Liver (tissue), 8 donors: ENCODE measurements at regions not wholly inside any gene's neighbourhood (a gene's known extent, or its start where the extent isn't known, plus 50 kb on each side); places are given as distances from the start of the nearest gene placed in this dataset.

ENCODE experiments used
- DNase-seq: peaks from one replicate; pipeline ENCODE4 v3.0.0-alpha.2; 2017; ENCODE audit warnings: low spot score
- H3K27ac ChIP-seq, 2 donors: one replicate each; pipeline ENCODE4 v1.7.0; 2013; ENCODE audit warnings: inconsistent platforms in 2 of 2, low read length in 2 of 2, control low read depth in 1 of 2, low read depth in 1 of 2, mild to moderate bottlenecking in 1 of 2
- H3K27me3 ChIP-seq, 4 donors: one replicate each; pipeline versions ENCODE4 v1.6.1 to v1.7.0; 2013; ENCODE audit warnings: low read length in 3 of 4, inconsistent platforms in 1 of 4, mild to moderate bottlenecking in 1 of 4, moderate library complexity in 1 of 4; ENCODE audit not compliant: control insufficient read depth in 4 of 4, insufficient read depth in 4 of 4
- H3K36me3 ChIP-seq, 4 donors: one replicate each; pipeline versions ENCODE4 v1.6.1 to v1.7.0; 2013; ENCODE audit warnings: low read length in 3 of 4, mild to moderate bottlenecking in 3 of 4, low read depth in 1 of 4, moderate library complexity in 1 of 4; ENCODE audit not compliant: control insufficient read depth in 4 of 4, insufficient read depth in 3 of 4
- H3K4me1 ChIP-seq, 4 donors: one replicate each; pipeline versions ENCODE4 v1.6.1 to v1.7.0; 2013; ENCODE audit warnings: low read length in 3 of 4, mild to moderate bottlenecking in 3 of 4, moderate library complexity in 1 of 4; ENCODE audit not compliant: control insufficient read depth in 4 of 4, insufficient read depth in 4 of 4
- H3K4me3 ChIP-seq, 3 donors: one replicate each; pipeline versions ENCODE4 v1.6.1 to v1.7.0; 2013; ENCODE audit warnings: low read length in 3 of 3, control low read depth in 1 of 3, low read depth in 1 of 3, mild to moderate bottlenecking in 1 of 3
- H3K9ac ChIP-seq, 2 donors: one replicate each; pipeline ENCODE4 v1.7.0; 2013; ENCODE audit warnings: low read length in 2 of 2, mild to moderate bottlenecking in 2 of 2, moderate library complexity in 2 of 2, control low read depth in 1 of 2, low read depth in 1 of 2
- H3K9me3 ChIP-seq, 4 donors: one replicate each; pipeline versions ENCODE4 v1.6.1 to v1.7.0; 2013; ENCODE audit warnings: low read length in 3 of 4; ENCODE audit not compliant: control insufficient read depth in 4 of 4
- ATF3 ChIP-seq: IDR thresholded peaks from 2 replicates; pipeline ENCODE4 v1.6.1; 2016; ENCODE audit warnings: antibody characterized with exemption
- CTCF ChIP-seq: fragments of 150-350 bp; IDR thresholded peaks from 2 replicates; pipeline ENCODE4 v1.5.1; 2017; ENCODE audit warnings: improper control_type of control experiment, low read depth, low read length; ENCODE audit not compliant: missing input control
- EGR1 ChIP-seq, 2 donors: IDR thresholded peaks; 2 replicates each; pipeline ENCODE4 v1.6.1; 2016 to 2018; ENCODE audit warnings: antibody characterized with exemption in 2 of 2, low read depth in 2 of 2
- FOXA1 ChIP-seq: IDR thresholded peaks from 2 replicates; pipeline ENCODE4 v1.6.1; 2016; ENCODE audit warnings: antibody characterized with exemption
- FOXA2 ChIP-seq: IDR thresholded peaks from 2 replicates; pipeline ENCODE4 v1.6.1; 2016; ENCODE audit warnings: antibody characterized with exemption
- GABPA ChIP-seq, 2 donors: IDR thresholded peaks in 1 of 2; conservative IDR thresholded peaks in 1 of 2; 2 replicates each; pipeline ENCODE4 v1.6.1; 2016; ENCODE audit warnings: antibody characterized with exemption in 2 of 2, mild to moderate bottlenecking in 1 of 2, moderate library complexity in 1 of 2
- HNF4A ChIP-seq, 2 donors: conservative IDR thresholded peaks; 2 replicates each; pipeline ENCODE4 v1.6.1; 2016; ENCODE audit warnings: antibody characterized with exemption in 2 of 2, mild to moderate bottlenecking in 2 of 2
- HNF4G ChIP-seq: IDR thresholded peaks from 2 replicates; pipeline ENCODE4 v1.6.1; 2016; ENCODE audit warnings: antibody characterized with exemption
- JUND ChIP-seq, 2 donors: IDR thresholded peaks; 2 replicates each; pipeline ENCODE4 v1.6.1; 2016; ENCODE audit warnings: antibody characterized with exemption in 2 of 2
- NR2F2 ChIP-seq: IDR thresholded peaks from 2 replicates; pipeline ENCODE4 v1.6.1; 2016; ENCODE audit warnings: antibody characterized with exemption
- RAD21 ChIP-seq, 2 donors: IDR thresholded peaks; 2 replicates each; pipeline ENCODE4 v1.6.1; 2016; ENCODE audit warnings: antibody characterized with exemption in 2 of 2, mild to moderate bottlenecking in 2 of 2
- RXRA ChIP-seq, 2 donors: IDR thresholded peaks; 2 replicates each; pipeline ENCODE4 v1.6.1; 2017 to 2018; ENCODE audit warnings: antibody characterized with exemption in 2 of 2, mild to moderate bottlenecking in 1 of 2
- SP1 ChIP-seq: IDR thresholded peaks from 2 replicates; pipeline ENCODE4 v1.6.1; 2018; ENCODE audit warnings: antibody characterized with exemption, mild to moderate bottlenecking
- TAF1 ChIP-seq: conservative IDR thresholded peaks from 2 replicates; pipeline ENCODE4 v1.6.1; 2016; ENCODE audit warnings: antibody characterized with exemption, mild to moderate bottlenecking
- YY1 ChIP-seq: IDR thresholded peaks from 2 replicates; pipeline ENCODE4 v1.6.1; 2016; ENCODE audit warnings: antibody characterized with exemption, mild to moderate bottlenecking
- ZBTB33 ChIP-seq: IDR thresholded peaks from 2 replicates; pipeline ENCODE4 v1.6.1; 2016; ENCODE audit warnings: antibody characterized with exemption
- WGBS: extraction: QIAGEN DNeasy Blood & Tissue Kit; methylation state at CpG from one replicate; pipeline ENCODE4 v1.1.7; 2013; 5-methylcytosine and 5-hydroxymethylcytosine counted together
- TF ChIP-seq, protein P1 (sequence below): IDR thresholded peaks from 2 replicates; pipeline ENCODE4 v1.6.1; 2016; ENCODE audit warnings: antibody characterized with exemption
- donor health status: healthy.
- donor health status: healthy.
- donor health status: healthy.
- donor health status: healthy.
- donor health status: healthy.

GRCh38 chr15:61613138-61613537 lies 384.0 kb upstream of the RORA start:
- H3K36me3 ChIP-seq, result no peaks in the 10 kb centered on the region
- no peak for DNase-seq
- no peaks in the 10 kb centered on the region for H3K9me3 ChIP-seq
- no peaks in the 10 kb centered on the region for H3K4me1 ChIP-seq
- H3K27ac ChIP-seq, result no peak overlapping the region
- no peaks in the 10 kb centered on the region for H3K27me3 ChIP-seq
- H3K4me3 ChIP-seq, result no peak overlapping the region
- TF ChIP-seq FOXA2, result no peak
- no peak for TF ChIP-seq GABPA (IDR thresholded peaks at IDR 0.05 in 1 of 2, conservative IDR thresholded peaks at IDR 0.05 in 1 of 2)
- no peak for TF ChIP-seq JUND (IDR thresholded peaks at IDR 0.05)
- TF ChIP-seq YY1, result no peak
- no peak for TF ChIP-seq RXRA (IDR thresholded peaks at IDR 0.05)
- no peak for TF ChIP-seq HNF4G
- no peak for TF ChIP-seq CTCF
- TF ChIP-seq, protein P1, sequence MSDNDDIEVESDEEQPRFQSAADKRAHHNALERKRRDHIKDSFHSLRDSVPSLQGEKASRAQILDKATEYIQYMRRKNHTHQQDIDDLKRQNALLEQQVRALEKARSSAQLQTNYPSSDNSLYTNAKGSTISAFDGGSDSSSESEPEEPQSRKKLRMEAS, result no peak
- no peak for TF ChIP-seq HNF4A (conservative IDR thresholded peaks at IDR 0.05)
- no peak for TF ChIP-seq ATF3
- no peak for TF ChIP-seq NR2F2
- no peak for TF ChIP-seq EGR1 (IDR thresholded peaks at IDR 0.05; ENCODE audit: low read depth in 2 of 2)
- TF ChIP-seq FOXA1, result no peak
- TF ChIP-seq ZBTB33, result no peak
- TF ChIP-seq SP1, result no peak
- TF ChIP-seq RAD21 (IDR thresholded peaks at IDR 0.05), result no peak
- TF ChIP-seq TAF1, result no peak
- H3K9ac ChIP-seq, result no peak overlapping the region

GRCh38 chr15:61612111-61612510 lies 383.0 kb upstream of the RORA start:
- Histone ChIP-seq H3K9me3 (no peaks in the 10 kb centered on the region), H3K27me3 (no peaks in the 10 kb centered on the region), H3K36me3 (no peaks in the 10 kb centered on the region), H3K27ac (no peak overlapping the region), H3K4me1 (no peaks in the 10 kb centered on the region), H3K4me3 (no peak overlapping the region), H3K9ac (no peak overlapping the region)
- no peak for DNase-seq
- TF ChIP-seq SP1 (no peak), JUND (IDR thresholded peaks at IDR 0.05) (no peak)

- Histone ChIP-seq H3K4me1 (no peaks in the 10 kb centered on the region), H3K27me3 (no peaks in the 10 kb centered on the region), H3K27ac (no peak overlapping the region), H3K9me3 (no peaks in the 10 kb centered on the region), H3K4me3 (no peak overlapping the region), H3K36me3 (no peaks in the 10 kb centered on the region), H3K9ac (no peak overlapping the region)
- WGBS, result 91% methylated on average over 6 of the region's 6 CpGs
- DNase-seq, result no peak
- TF ChIP-seq YY1 (no peak), JUND (IDR thresholded peaks at IDR 0.05) (no peak), HNF4G (no peak), SP1 (no peak), CTCF (no peak), ZBTB33 (no peak)
Measured at GRCh38 chr15:61605343-61605742, 376.2 kb upstream of the RORA start.
